Stimulated activated CD4-positive, alpha-beta T cell treated with anti-CD3 and anti-CD28 coated beads, Interleukin-1b, Interleukin-23, amount 100 ng/mL, for 1 hour (primary cell): ENCODE measurements at regions not wholly inside any gene's neighbourhood (a gene's known extent, or its start where the extent isn't known, plus 50 kb on each side); places are given as distances from the start of the nearest gene placed in this dataset.

Source experiments
- DNase-seq, 2 donors: peaks; one replicate each; pipeline ENCODE4 v3.0.0-alpha.2; 2020; ENCODE audit warnings: low read depth in 2 of 2

GRCh38 chr5:124922255-124922975 lies 176.0 kb upstream of the ZNF608 start:
- DNase-seq: no peak

- no peak for DNase-seq
Measured at GRCh38 chr5:124923131-124923530, 176.7 kb upstream of the ZNF608 start.

GRCh38 chr5:124924729-124925128 lies 178.3 kb upstream of the ZNF608 start:
- DNase-seq: no peak

- DNase-seq: no peak
Measured at GRCh38 chr5:124927735-124928134, 181.3 kb upstream of the ZNF608 start.

GRCh38 chr5:124929000-124929399 lies 182.6 kb upstream of the ZNF608 start:
- DNase-seq: no peak

GRCh38 chr5:124932791-124933600 lies 186.6 kb upstream of the ZNF608 start:
- DNase-seq: no peak

GRCh38 chr5:124935065-124935464 lies 188.6 kb upstream of the ZNF608 start:
- no peak for DNase-seq

- DNase-seq: no peak
Measured at GRCh38 chr5:124936626-124936933, 190.1 kb upstream of the ZNF608 start.

GRCh38 chr5:124941051-124942049 lies 194.9 kb upstream of the ZNF608 start:
- no peak for DNase-seq

GRCh38 chr5:124948062-124948753 lies 201.8 kb upstream of the ZNF608 start:
- DNase-seq: no peak

GRCh38 chr5:124948754-124949275 lies 202.4 kb upstream of the ZNF608 start:
- no peak for DNase-seq

- no peak for DNase-seq
Measured at GRCh38 chr5:124949862-124950261, 203.4 kb upstream of the ZNF608 start.

GRCh38 chr5:124951105-124951504 lies 204.7 kb upstream of the ZNF608 start:
- no peak for DNase-seq

- no peak for DNase-seq
Measured at GRCh38 chr5:124951661-124952060, 205.2 kb upstream of the ZNF608 start.

GRCh38 chr5:124952079-124952478 lies 205.6 kb upstream of the ZNF608 start:
- DNase-seq: no peak

GRCh38 chr5:124952566-124952965 lies 206.1 kb upstream of the ZNF608 start:
- no peak for DNase-seq

GRCh38 chr5:124954784-124955183 lies 208.3 kb upstream of the ZNF608 start:
- DNase-seq: no peak

- DNase-seq: no peak
Measured at GRCh38 chr5:124956471-124957029, 210.1 kb upstream of the ZNF608 start.

GRCh38 chr5:124957063-124957462 lies 210.6 kb upstream of the ZNF608 start:
- DNase-seq: no peak

GRCh38 chr5:124960266-124960665 lies 213.8 kb upstream of the ZNF608 start:
- DNase-seq: no peak

- no peak for DNase-seq
Measured at GRCh38 chr5:124961521-124961920, 215.1 kb upstream of the ZNF608 start.
